HEK293 (cell line): ENCODE measurements at regions not wholly inside any gene's neighbourhood (a gene's known extent, or its start where the extent isn't known, plus 50 kb on each side); places are given as distances from the start of the nearest gene placed in this dataset.
A peak's percentile ranks its signal among the peaks of the same experiment; 100 is the strongest.

Source experiments
- GFI1B ChIP-seq: fragments of 450-650 bp; formaldehyde crosslinking; IDR thresholded peaks from 2 replicates; pipeline ENCODE4 v1.5.1; 2016; ENCODE audit warnings: missing biosample characterization, missing genetic modification characterization
- GLIS2 ChIP-seq: fragments of 450-650 bp; formaldehyde crosslinking; IDR thresholded peaks from 2 replicates; pipeline ENCODE4 v1.5.1; 2016; ENCODE audit warnings: missing biosample characterization, missing genetic modification characterization
- IKZF3 ChIP-seq: fragments of 450-650 bp; IDR thresholded peaks from 2 replicates; pipeline ENCODE4 v1.5.0; 2018; ENCODE audit warnings: missing biosample characterization, mild to moderate bottlenecking, missing genetic modification characterization, moderate library complexity
- SALL2 ChIP-seq: fragments of 450-650 bp; formaldehyde crosslinking; IDR thresholded peaks from 2 replicates; pipeline ENCODE4 v1.5.0; 2017; ENCODE audit warnings: missing biosample characterization, mild to moderate bottlenecking, missing genetic modification characterization, borderline replicate concordance
- ZNF132 ChIP-seq: fragments of 450-650 bp; formaldehyde crosslinking; IDR thresholded peaks from 2 replicates; pipeline ENCODE4 v1.5.1; 2017; ENCODE audit warnings: missing biosample characterization, missing genetic modification characterization, borderline replicate concordance
- ZNF138 ChIP-seq: fragments of 450-650 bp; formaldehyde crosslinking; IDR thresholded peaks from 2 replicates; pipeline ENCODE4 v1.5.1; 2016; ENCODE audit warnings: missing biosample characterization, missing genetic modification characterization, borderline replicate concordance
- ZNF16 ChIP-seq: fragments of 450-650 bp; formaldehyde crosslinking; IDR thresholded peaks from 2 replicates; pipeline ENCODE4 v1.5.1; 2016; ENCODE audit warnings: low read depth, missing biosample characterization, missing genetic modification characterization
- ZNF184 ChIP-seq: fragments of 450-650 bp; IDR thresholded peaks from 2 replicates; pipeline ENCODE4 v1.5.1; 2018; ENCODE audit warnings: missing biosample characterization, mild to moderate bottlenecking, missing genetic modification characterization
- ZNF292 ChIP-seq: fragments of 450-650 bp; formaldehyde crosslinking; IDR thresholded peaks from 2 replicates; pipeline ENCODE4 v1.5.1; 2016; ENCODE audit warnings: low read depth, missing biosample characterization, missing genetic modification characterization, borderline replicate concordance
- ZNF544 ChIP-seq: fragments of 450-650 bp; formaldehyde crosslinking; IDR thresholded peaks from 2 replicates; pipeline ENCODE4 v1.5.0; 2017; ENCODE audit warnings: missing biosample characterization, missing genetic modification characterization
- ZNF623 ChIP-seq: fragments of 450-650 bp; formaldehyde crosslinking; IDR thresholded peaks from 2 replicates; pipeline ENCODE4 v1.5.1; 2016; ENCODE audit warnings: missing biosample characterization, missing genetic modification characterization
- ZNF654 ChIP-seq: fragments of 450-650 bp; formaldehyde crosslinking; IDR thresholded peaks from 2 replicates; pipeline ENCODE4 v1.5.1; 2016; ENCODE audit warnings: low read depth, missing biosample characterization, missing genetic modification characterization
- ZNF670 ChIP-seq: fragments of 450-650 bp; formaldehyde crosslinking; IDR thresholded peaks from 2 replicates; pipeline ENCODE4 v1.5.1; 2016; ENCODE audit warnings: missing biosample characterization, missing genetic modification characterization, low read depth
- ZNF747 ChIP-seq: fragments of 450-650 bp; formaldehyde crosslinking; IDR thresholded peaks from 2 replicates; pipeline ENCODE4 v1.5.1; 2016; ENCODE audit warnings: missing biosample characterization, missing genetic modification characterization
- ZSCAN23 ChIP-seq: fragments of 450-650 bp; formaldehyde crosslinking; IDR thresholded peaks from 2 replicates; pipeline ENCODE4 v1.5.1; 2016; ENCODE audit warnings: missing biosample characterization, missing genetic modification characterization
- TF ChIP-seq, protein P1 (sequence below): fragments of 450-650 bp; formaldehyde crosslinking; IDR thresholded peaks from 2 replicates; pipeline ENCODE4 v1.5.1; 2016; ENCODE audit warnings: missing biosample characterization, missing genetic modification characterization, borderline replicate concordance
- TF ChIP-seq, protein P2 (sequence below): fragments of 450-650 bp; formaldehyde crosslinking; IDR thresholded peaks from 2 replicates; pipeline ENCODE4 v1.5.1; 2016; ENCODE audit warnings: missing biosample characterization, missing genetic modification characterization, borderline replicate concordance
- TF ChIP-seq, protein P3 (sequence below): fragments of 450-650 bp; IDR thresholded peaks from 2 replicates; pipeline ENCODE4 v1.5.1; 2018; ENCODE audit warnings: missing biosample characterization, missing genetic modification characterization
- TF ChIP-seq, protein P4 (sequence below): fragments of 450-650 bp; IDR thresholded peaks from 2 replicates; pipeline ENCODE4 v1.5.1; 2018; ENCODE audit warnings: missing biosample characterization, mild to moderate bottlenecking, missing genetic modification characterization
- TF ChIP-seq, protein P5 (sequence below): fragments of 450-650 bp; formaldehyde crosslinking; IDR thresholded peaks from 2 replicates; pipeline ENCODE4 v1.5.1; 2016; ENCODE audit warnings: missing biosample characterization, missing genetic modification characterization
- TF ChIP-seq, protein P6 (sequence below): fragments of 450-650 bp; formaldehyde crosslinking; IDR thresholded peaks from 2 replicates; pipeline ENCODE4 v1.5.1; 2016; ENCODE audit warnings: missing biosample characterization, missing genetic modification characterization
- TF ChIP-seq, protein P7 (sequence below): fragments of 450-650 bp; formaldehyde crosslinking; conservative IDR thresholded peaks from 2 replicates; pipeline ENCODE4 v1.5.1; 2016; ENCODE audit warnings: low read depth, missing biosample characterization, missing genetic modification characterization

DNA sequence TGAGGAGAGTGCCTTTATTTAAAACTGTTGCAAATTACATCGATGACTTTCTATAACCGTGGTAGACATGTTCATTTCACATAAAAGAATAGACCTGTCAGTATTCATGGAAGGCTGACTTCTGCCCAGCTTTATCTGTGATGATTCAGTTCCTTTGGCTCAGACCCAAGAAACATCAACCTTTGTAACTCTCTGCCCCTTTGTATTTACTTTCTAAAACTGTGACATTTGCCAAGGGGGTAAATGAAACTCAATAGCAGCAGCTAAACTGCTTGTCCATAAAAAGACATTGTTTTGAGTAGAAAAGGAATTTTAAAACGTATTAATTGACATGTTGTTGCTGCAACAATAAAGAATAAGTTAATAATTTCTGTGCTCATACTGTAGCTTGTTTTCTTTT lies 137.8 kb upstream of the ANKH start (continued):
- TF ChIP-seq, protein P1, sequence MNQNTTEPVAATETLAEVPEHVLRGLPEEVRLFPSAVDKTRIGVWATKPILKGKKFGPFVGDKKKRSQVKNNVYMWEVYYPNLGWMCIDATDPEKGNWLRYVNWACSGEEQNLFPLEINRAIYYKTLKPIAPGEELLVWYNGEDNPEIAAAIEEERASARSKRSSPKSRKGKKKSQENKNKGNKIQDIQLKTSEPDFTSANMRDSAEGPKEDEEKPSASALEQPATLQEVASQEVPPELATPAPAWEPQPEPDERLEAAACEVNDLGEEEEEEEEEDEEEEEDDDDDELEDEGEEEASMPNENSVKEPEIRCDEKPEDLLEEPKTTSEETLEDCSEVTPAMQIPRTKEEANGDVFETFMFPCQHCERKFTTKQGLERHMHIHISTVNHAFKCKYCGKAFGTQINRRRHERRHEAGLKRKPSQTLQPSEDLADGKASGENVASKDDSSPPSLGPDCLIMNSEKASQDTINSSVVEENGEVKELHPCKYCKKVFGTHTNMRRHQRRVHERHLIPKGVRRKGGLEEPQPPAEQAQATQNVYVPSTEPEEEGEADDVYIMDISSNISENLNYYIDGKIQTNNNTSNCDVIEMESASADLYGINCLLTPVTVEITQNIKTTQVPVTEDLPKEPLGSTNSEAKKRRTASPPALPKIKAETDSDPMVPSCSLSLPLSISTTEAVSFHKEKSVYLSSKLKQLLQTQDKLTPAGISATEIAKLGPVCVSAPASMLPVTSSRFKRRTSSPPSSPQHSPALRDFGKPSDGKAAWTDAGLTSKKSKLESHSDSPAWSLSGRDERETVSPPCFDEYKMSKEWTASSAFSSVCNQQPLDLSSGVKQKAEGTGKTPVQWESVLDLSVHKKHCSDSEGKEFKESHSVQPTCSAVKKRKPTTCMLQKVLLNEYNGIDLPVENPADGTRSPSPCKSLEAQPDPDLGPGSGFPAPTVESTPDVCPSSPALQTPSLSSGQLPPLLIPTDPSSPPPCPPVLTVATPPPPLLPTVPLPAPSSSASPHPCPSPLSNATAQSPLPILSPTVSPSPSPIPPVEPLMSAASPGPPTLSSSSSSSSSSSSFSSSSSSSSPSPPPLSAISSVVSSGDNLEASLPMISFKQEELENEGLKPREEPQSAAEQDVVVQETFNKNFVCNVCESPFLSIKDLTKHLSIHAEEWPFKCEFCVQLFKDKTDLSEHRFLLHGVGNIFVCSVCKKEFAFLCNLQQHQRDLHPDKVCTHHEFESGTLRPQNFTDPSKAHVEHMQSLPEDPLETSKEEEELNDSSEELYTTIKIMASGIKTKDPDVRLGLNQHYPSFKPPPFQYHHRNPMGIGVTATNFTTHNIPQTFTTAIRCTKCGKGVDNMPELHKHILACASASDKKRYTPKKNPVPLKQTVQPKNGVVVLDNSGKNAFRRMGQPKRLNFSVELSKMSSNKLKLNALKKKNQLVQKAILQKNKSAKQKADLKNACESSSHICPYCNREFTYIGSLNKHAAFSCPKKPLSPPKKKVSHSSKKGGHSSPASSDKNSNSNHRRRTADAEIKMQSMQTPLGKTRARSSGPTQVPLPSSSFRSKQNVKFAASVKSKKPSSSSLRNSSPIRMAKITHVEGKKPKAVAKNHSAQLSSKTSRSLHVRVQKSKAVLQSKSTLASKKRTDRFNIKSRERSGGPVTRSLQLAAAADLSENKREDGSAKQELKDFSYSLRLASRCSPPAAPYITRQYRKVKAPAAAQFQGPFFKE (tag by site-specific recombination): no peak
- TF ChIP-seq ZSCAN23: no peak
- no peak for TF ChIP-seq SALL2 (tag by site-specific recombination)
- TF ChIP-seq, protein P2, sequence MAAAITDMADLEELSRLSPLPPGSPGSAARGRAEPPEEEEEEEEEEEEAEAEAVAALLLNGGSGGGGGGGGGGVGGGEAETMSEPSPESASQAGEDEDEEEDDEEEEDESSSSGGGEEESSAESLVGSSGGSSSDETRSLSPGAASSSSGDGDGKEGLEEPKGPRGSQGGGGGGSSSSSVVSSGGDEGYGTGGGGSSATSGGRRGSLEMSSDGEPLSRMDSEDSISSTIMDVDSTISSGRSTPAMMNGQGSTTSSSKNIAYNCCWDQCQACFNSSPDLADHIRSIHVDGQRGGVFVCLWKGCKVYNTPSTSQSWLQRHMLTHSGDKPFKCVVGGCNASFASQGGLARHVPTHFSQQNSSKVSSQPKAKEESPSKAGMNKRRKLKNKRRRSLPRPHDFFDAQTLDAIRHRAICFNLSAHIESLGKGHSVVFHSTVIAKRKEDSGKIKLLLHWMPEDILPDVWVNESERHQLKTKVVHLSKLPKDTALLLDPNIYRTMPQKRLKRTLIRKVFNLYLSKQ (tag by site-specific recombination): no peak
- no peak for TF ChIP-seq ZNF138 (tag by site-specific recombination)
- peak; percentile 53; the same call in 1 of the 2 replicates for TF ChIP-seq IKZF3 (tag by site-specific recombination)
- peak; percentile 47; the same call in 1 of the 2 replicates for TF ChIP-seq GLIS2 (tag by site-specific recombination)
- no peak for TF ChIP-seq ZNF623 (tag by site-specific recombination)
- TF ChIP-seq, protein P3, sequence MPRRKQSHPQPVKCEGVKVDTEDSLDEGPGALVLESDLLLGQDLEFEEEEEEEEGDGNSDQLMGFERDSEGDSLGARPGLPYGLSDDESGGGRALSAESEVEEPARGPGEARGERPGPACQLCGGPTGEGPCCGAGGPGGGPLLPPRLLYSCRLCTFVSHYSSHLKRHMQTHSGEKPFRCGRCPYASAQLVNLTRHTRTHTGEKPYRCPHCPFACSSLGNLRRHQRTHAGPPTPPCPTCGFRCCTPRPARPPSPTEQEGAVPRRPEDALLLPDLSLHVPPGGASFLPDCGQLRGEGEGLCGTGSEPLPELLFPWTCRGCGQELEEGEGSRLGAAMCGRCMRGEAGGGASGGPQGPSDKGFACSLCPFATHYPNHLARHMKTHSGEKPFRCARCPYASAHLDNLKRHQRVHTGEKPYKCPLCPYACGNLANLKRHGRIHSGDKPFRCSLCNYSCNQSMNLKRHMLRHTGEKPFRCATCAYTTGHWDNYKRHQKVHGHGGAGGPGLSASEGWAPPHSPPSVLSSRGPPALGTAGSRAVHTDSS (tag by site-specific recombination): no peak
- TF ChIP-seq, protein P4, sequence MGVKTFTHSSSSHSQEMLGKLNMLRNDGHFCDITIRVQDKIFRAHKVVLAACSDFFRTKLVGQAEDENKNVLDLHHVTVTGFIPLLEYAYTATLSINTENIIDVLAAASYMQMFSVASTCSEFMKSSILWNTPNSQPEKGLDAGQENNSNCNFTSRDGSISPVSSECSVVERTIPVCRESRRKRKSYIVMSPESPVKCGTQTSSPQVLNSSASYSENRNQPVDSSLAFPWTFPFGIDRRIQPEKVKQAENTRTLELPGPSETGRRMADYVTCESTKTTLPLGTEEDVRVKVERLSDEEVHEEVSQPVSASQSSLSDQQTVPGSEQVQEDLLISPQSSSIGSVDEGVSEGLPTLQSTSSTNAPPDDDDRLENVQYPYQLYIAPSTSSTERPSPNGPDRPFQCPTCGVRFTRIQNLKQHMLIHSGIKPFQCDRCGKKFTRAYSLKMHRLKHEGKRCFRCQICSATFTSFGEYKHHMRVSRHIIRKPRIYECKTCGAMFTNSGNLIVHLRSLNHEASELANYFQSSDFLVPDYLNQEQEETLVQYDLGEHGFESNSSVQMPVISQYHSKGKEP: peak; percentile 83
- no peak for TF ChIP-seq ZNF132 (tag by site-specific recombination)
- TF ChIP-seq ZNF292: no peak
- TF ChIP-seq ZNF747 (tag by site-specific recombination): no peak
- TF ChIP-seq GFI1B (tag by site-specific recombination): no peak
- TF ChIP-seq ZNF544 (tag by site-specific recombination): no peak
- TF ChIP-seq ZNF670 (tag by site-specific recombination): no peak
- TF ChIP-seq, protein P5, sequence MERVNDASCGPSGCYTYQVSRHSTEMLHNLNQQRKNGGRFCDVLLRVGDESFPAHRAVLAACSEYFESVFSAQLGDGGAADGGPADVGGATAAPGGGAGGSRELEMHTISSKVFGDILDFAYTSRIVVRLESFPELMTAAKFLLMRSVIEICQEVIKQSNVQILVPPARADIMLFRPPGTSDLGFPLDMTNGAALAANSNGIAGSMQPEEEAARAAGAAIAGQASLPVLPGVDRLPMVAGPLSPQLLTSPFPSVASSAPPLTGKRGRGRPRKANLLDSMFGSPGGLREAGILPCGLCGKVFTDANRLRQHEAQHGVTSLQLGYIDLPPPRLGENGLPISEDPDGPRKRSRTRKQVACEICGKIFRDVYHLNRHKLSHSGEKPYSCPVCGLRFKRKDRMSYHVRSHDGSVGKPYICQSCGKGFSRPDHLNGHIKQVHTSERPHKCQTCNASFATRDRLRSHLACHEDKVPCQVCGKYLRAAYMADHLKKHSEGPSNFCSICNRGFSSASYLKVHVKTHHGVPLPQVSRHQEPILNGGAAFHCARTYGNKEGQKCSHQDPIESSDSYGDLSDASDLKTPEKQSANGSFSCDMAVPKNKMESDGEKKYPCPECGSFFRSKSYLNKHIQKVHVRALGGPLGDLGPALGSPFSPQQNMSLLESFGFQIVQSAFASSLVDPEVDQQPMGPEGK (tag by site-specific recombination): peak; percentile 58; the same call in 1 of the 2 replicates
- TF ChIP-seq ZNF184: peak; percentile 56
- TF ChIP-seq ZNF16 (tag by site-specific recombination): no peak
- TF ChIP-seq, protein P6, sequence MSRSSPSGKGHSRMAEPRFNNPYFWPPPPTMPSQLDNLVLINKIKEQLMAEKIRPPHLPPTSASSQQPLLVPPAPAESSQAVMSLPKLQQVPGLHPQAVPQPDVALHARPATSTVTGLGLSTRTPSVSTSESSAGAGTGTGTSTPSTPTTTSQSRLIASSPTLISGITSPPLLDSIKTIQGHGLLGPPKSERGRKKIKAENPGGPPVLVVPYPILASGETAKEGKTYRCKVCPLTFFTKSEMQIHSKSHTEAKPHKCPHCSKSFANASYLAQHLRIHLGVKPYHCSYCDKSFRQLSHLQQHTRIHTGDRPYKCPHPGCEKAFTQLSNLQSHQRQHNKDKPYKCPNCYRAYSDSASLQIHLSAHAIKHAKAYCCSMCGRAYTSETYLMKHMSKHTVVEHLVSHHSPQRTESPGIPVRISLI (tag by site-specific recombination): no peak
- no peak for TF ChIP-seq ZNF654 (tag by site-specific recombination)
- TF ChIP-seq, protein P7, sequence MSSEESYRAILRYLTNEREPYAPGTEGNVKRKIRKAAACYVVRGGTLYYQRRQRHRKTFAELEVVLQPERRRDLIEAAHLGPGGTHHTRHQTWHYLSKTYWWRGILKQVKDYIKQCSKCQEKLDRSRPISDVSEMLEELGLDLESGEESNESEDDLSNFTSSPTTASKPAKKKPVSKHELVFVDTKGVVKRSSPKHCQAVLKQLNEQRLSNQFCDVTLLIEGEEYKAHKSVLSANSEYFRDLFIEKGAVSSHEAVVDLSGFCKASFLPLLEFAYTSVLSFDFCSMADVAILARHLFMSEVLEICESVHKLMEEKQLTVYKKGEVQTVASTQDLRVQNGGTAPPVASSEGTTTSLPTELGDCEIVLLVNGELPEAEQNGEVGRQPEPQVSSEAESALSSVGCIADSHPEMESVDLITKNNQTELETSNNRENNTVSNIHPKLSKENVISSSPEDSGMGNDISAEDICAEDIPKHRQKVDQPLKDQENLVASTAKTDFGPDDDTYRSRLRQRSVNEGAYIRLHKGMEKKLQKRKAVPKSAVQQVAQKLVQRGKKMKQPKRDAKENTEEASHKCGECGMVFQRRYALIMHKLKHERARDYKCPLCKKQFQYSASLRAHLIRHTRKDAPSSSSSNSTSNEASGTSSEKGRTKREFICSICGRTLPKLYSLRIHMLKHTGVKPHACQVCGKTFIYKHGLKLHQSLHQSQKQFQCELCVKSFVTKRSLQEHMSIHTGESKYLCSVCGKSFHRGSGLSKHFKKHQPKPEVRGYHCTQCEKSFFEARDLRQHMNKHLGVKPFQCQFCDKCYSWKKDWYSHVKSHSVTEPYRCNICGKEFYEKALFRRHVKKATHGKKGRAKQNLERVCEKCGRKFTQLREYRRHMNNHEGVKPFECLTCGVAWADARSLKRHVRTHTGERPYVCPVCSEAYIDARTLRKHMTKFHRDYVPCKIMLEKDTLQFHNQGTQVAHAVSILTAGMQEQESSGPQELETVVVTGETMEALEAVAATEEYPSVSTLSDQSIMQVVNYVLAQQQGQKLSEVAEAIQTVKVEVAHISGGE: no peak
